ENCODE measurements at regions not wholly inside any gene's neighbourhood (a gene's known extent, or its start where the extent isn't known, plus 50 kb on each side); places are given as distances from the start of the nearest gene placed in this dataset.

- Histone ChIP-seq H3K36me3 (ENCODE audit: insufficient read depth, low read length) (no peaks in the 10 kb centered on the region), H3K4me2 (ENCODE audit: low read length) (no peak overlapping the region), H3K4me3 (ENCODE audit: low read depth, low read length, poor library complexity, severe bottlenecking) (no peak overlapping the region), H4K20me1 (ENCODE audit: insufficient read depth, low read length) (no peaks in the 10 kb centered on the region), H3K79me2 (ENCODE audit: insufficient read depth, low read depth, low read length) (no peaks in the 10 kb centered on the region), H2AFZ (ENCODE audit: low read length) (no peak overlapping the region), H3K9me3 (ENCODE audit: low read length) (no peaks in the 10 kb centered on the region), H3K4me1 (ENCODE audit: insufficient read depth, low read length, poor library complexity, severe bottlenecking) (no peaks in the 10 kb centered on the region), H3K9me2 (ENCODE audit: insufficient read depth, low read length) (no peaks in the 10 kb centered on the region), H3K27ac (ENCODE audit: low read depth, low read length, poor library complexity, severe bottlenecking) (no peak overlapping the region)
- TF ChIP-seq CTCF (conservative IDR thresholded peaks at IDR 0.05; ENCODE audit: low read length) (no peak), EZH2phosphoT487 (IDR thresholded peaks at IDR 0.05; ENCODE audit: borderline replicate concordance, low read depth, low read length) (no peak)
- BruUV-seq (replicated peaks), result no TSS peak
- POLR2A ChIA-PET, result interaction anchor here (0.6 to 0.7 kb wide), 2 partner anchors 1534 to 1726 kb away, joined by 3 to 8 read pairs; no protein-coding TSS in a partner anchor
- intact Hi-C loops (cut with micrococcal nuclease; ENCODE audit: unreplicated experiment), result no loop called here
- CTCF ChIA-PET (ENCODE audit: unreplicated experiment), result no interaction called here
- DNase-seq (ENCODE audit: low spot score), result no peak
These were observed 159.8 kb downstream of the SETD4 start for GRCh38 chr21:35900539-35900938.

- no peak overlapping the region for H3K4me2 ChIP-seq (ENCODE audit: low read length)
- no peak for TF ChIP-seq EZH2phosphoT487 (IDR thresholded peaks at IDR 0.05; ENCODE audit: borderline replicate concordance, low read depth, low read length)
- no peak for TF ChIP-seq CTCF (conservative IDR thresholded peaks at IDR 0.05; ENCODE audit: low read length)
- ChIA-PET CTCF (ENCODE audit: unreplicated experiment) (no interaction called here), POLR2A (no interaction called here)
- DNase-seq (ENCODE audit: low spot score), result no peak
- intact Hi-C loops (cut with micrococcal nuclease; ENCODE audit: unreplicated experiment), result no loop called here
- H3K9me2 ChIP-seq (ENCODE audit: insufficient read depth, low read length), result no peaks in the 10 kb centered on the region
- no peaks in the 10 kb centered on the region for H3K9me3 ChIP-seq (ENCODE audit: low read length)
- no peaks in the 10 kb centered on the region for H4K20me1 ChIP-seq (ENCODE audit: insufficient read depth, low read length)
- H3K27ac ChIP-seq (ENCODE audit: low read depth, low read length, poor library complexity, severe bottlenecking), result no peak overlapping the region
- H3K4me3 ChIP-seq (ENCODE audit: low read depth, low read length, poor library complexity, severe bottlenecking), result no peak overlapping the region
- no peaks in the 10 kb centered on the region for H3K36me3 ChIP-seq (ENCODE audit: insufficient read depth, low read length)
- H3K4me1 ChIP-seq (ENCODE audit: insufficient read depth, low read length, poor library complexity, severe bottlenecking), result no peaks in the 10 kb centered on the region
- H3K79me2 ChIP-seq (ENCODE audit: insufficient read depth, low read depth, low read length), result no peaks in the 10 kb centered on the region
- no TSS peak for BruUV-seq (replicated peaks)
- no peak overlapping the region for H2AFZ ChIP-seq (ENCODE audit: low read length)
These were observed 164.3 kb downstream of the SETD4 start for GRCh38 chr21:35896060-35896459.

- Histone ChIP-seq H3K36me3 (ENCODE audit: insufficient read depth, low read length) (no peaks in the 10 kb centered on the region), H3K9me3 (ENCODE audit: low read length) (no peaks in the 10 kb centered on the region), H3K4me2 (ENCODE audit: low read length) (no peak overlapping the region), H3K79me2 (ENCODE audit: insufficient read depth, low read depth, low read length) (no peaks in the 10 kb centered on the region), H2AFZ (ENCODE audit: low read length) (no peak overlapping the region), H3K4me1 (ENCODE audit: insufficient read depth, low read length, poor library complexity, severe bottlenecking) (no peaks in the 10 kb centered on the region), H3K4me3 (ENCODE audit: low read depth, low read length, poor library complexity, severe bottlenecking) (no peak overlapping the region), H3K27ac (ENCODE audit: low read depth, low read length, poor library complexity, severe bottlenecking) (no peak overlapping the region), H3K9me2 (ENCODE audit: insufficient read depth, low read length) (no peaks in the 10 kb centered on the region), H4K20me1 (ENCODE audit: insufficient read depth, low read length) (no peaks in the 10 kb centered on the region)
- ChIA-PET CTCF (ENCODE audit: unreplicated experiment) (no interaction called here), POLR2A (no interaction called here)
- DNase-seq (ENCODE audit: low spot score), result no peak
- intact Hi-C loops (cut with micrococcal nuclease; ENCODE audit: unreplicated experiment), result no loop called here
- no TSS peak for BruUV-seq (replicated peaks)
- TF ChIP-seq EZH2phosphoT487 (IDR thresholded peaks at IDR 0.05; ENCODE audit: borderline replicate concordance, low read depth, low read length) (no peak), CTCF (conservative IDR thresholded peaks at IDR 0.05; ENCODE audit: low read length) (no peak)
These were observed 164.7 kb downstream of the SETD4 start for GRCh38 chr21:35895598-35895997.

Data from OCI-LY7 (cell line).